Neutrophil (primary cell): ENCODE measurements at regions not wholly inside any gene's neighbourhood (a gene's known extent, or its start where the extent isn't known, plus 50 kb on each side); places are given as distances from the start of the nearest gene placed in this dataset.

ENCODE experiments used
- H3K27ac ChIP-seq: fragments of 200-600 bp; sonication (generic); 2 replicates; pipeline ENCODE4 v1.5.1; 2016; ENCODE audit warnings: mild to moderate bottlenecking, moderate library complexity
- H3K27me3 ChIP-seq: fragments of 200-600 bp; sonication (generic); 2 replicates; pipeline ENCODE4 v1.6.0; 2016; ENCODE audit warnings: mild to moderate bottlenecking
- H3K36me3 ChIP-seq: fragments of 200-600 bp; sonication (generic); 2 replicates; pipeline ENCODE4 v1.5.1; 2017
- H3K4me1 ChIP-seq, 2 experiments: fragments of 200-600 bp in 1 of 2; sonication (generic) in 1 of 2; 1 replicate in 1 of 2; 2 replicates in 1 of 2; pipeline versions ENCODE4 v1.5.1 to v1.6.1; 2013 to 2016; ENCODE audit warnings: low read depth in 1 of 2, low read length in 1 of 2, mild to moderate bottlenecking in 1 of 2, moderate library complexity in 1 of 2; ENCODE audit not compliant: control insufficient read depth in 1 of 2, insufficient read depth in 1 of 2
- H3K4me3 ChIP-seq, 2 experiments: fragments of 200-600 bp in 1 of 2; sonication (generic) in 1 of 2; 1 replicate in 1 of 2; 2 replicates in 1 of 2; pipeline ENCODE4 v1.5.1; 2013 to 2016; ENCODE audit warnings: low read depth in 1 of 2, low read length in 1 of 2, mild to moderate bottlenecking in 1 of 2, moderate library complexity in 1 of 2
- H3K9me3 ChIP-seq: fragments of 200-600 bp; sonication (generic); 2 replicates; pipeline ENCODE4 v1.5.1; 2016
- CTCF ChIP-seq: fragments of 200-600 bp; sonication (generic); IDR thresholded peaks from 2 replicates; pipeline ENCODE4 v1.5.1; 2016; ENCODE audit warnings: antibody characterized with exemption

GRCh38 chr10:89894051-89894450 lies 192.7 kb downstream of the KIF20B start:
- no peaks in the 10 kb centered on the region for H3K27me3 ChIP-seq
- H3K27ac ChIP-seq: no peak overlapping the region
- H3K36me3 ChIP-seq: no peaks in the 10 kb centered on the region
- no peaks in the 10 kb centered on the region for H3K9me3 ChIP-seq
- TF ChIP-seq CTCF: no peak
- H3K4me3 ChIP-seq: no peak overlapping the region
- H3K4me1 ChIP-seq: no peaks in the 10 kb centered on the region

GRCh38 chr10:89900554-89900953 lies 199.2 kb downstream of the KIF20B start:
- Histone ChIP-seq H3K9me3 (no peaks in the 10 kb centered on the region), H3K4me3 (no peak overlapping the region), H3K27ac (no peak overlapping the region), H3K36me3 (no peaks in the 10 kb centered on the region), H3K27me3 (no peaks in the 10 kb centered on the region), H3K4me1 (no peaks in the 10 kb centered on the region)
- TF ChIP-seq CTCF: no peak

- Histone ChIP-seq H3K4me1 (no peaks in the 10 kb centered on the region), H3K36me3 (no peaks in the 10 kb centered on the region), H3K27ac (no peak overlapping the region), H3K27me3 (no peaks in the 10 kb centered on the region), H3K9me3 (no peaks in the 10 kb centered on the region), H3K4me3 (no peak overlapping the region)
- TF ChIP-seq CTCF: no peak
These were observed 200.5 kb downstream of the KIF20B start for GRCh38 chr10:89901895-89902294.

- Histone ChIP-seq H3K27ac (no peak overlapping the region), H3K4me3 (no peak overlapping the region)
These were observed 203.4 kb downstream of the KIF20B start for GRCh38 chr10:89904755-89905154.

GRCh38 chr10:89909752-89910151 lies 208.4 kb downstream of the KIF20B start:
- H3K27ac ChIP-seq: no peak overlapping the region
- no peaks in the 10 kb centered on the region for H3K36me3 ChIP-seq
- H3K4me3 ChIP-seq: no peak overlapping the region
- no peaks in the 10 kb centered on the region for H3K9me3 ChIP-seq
- no peak for TF ChIP-seq CTCF
- no peaks in the 10 kb centered on the region for H3K27me3 ChIP-seq
- H3K4me1 ChIP-seq: no peaks in the 10 kb centered on the region

More at GRCh38 chr10:89904755-89905154, 203.4 kb downstream of the KIF20B start:
- Histone ChIP-seq H3K27me3 (no peaks in the 10 kb centered on the region), H3K9me3 (no peaks in the 10 kb centered on the region), H3K36me3 (no peaks in the 10 kb centered on the region), H3K4me1 (no peaks in the 10 kb centered on the region)
- TF ChIP-seq CTCF: no peak

- Histone ChIP-seq H3K36me3 (no peaks in the 10 kb centered on the region), H3K27me3 (no peaks in the 10 kb centered on the region), H3K4me1 (no peaks in the 10 kb centered on the region), H3K9me3 (no peaks in the 10 kb centered on the region), H3K4me3 (no peak overlapping the region), H3K27ac (no peak overlapping the region)
- no peak for TF ChIP-seq CTCF
These were observed 213.6 kb downstream of the KIF20B start for GRCh38 chr10:89915021-89915420.
